CD4-positive, alpha-beta T cell (primary cell): ENCODE measurements at regions not wholly inside any gene's neighbourhood (a gene's known extent, or its start where the extent isn't known, plus 50 kb on each side); places are given as distances from the start of the nearest gene placed in this dataset.

Experiments
- ATAC-seq: fragments of 200-7000 bp; cut with Tn5 transposase; one replicate; pipeline ENCODE4 v1.10.0; 2022; ENCODE audit warnings: mild to moderate bottlenecking; ENCODE audit not compliant: poor library complexity
- CTCF ChIA-PET: fragments of 350-600 bp; sonication (Branson Sonifier 250); formaldehyde crosslinking; loops from one replicate; lab custom pipeline; 2021; ENCODE audit warnings: antibody characterized with exemption, inconsistent platforms; lab: Charles Lee
- POLR2A ChIA-PET: fragments of 350-600 bp; sonication (Branson Sonifier 250); formaldehyde crosslinking; loops from one replicate; lab custom pipeline; 2021; ENCODE audit warnings: antibody characterized with exemption, inconsistent platforms; lab: Charles Lee
- DNase-seq, 14 experiments: peaks; one replicate each; pipeline ENCODE4 v3.0.0-alpha.2; 2013 to 2020; ENCODE audit warnings: mixed read lengths in 2 of 14
- H3K27ac ChIP-seq, 2 donors: one replicate each; pipeline versions ENCODE4 v1.5.1 to v1.7.0; 2013; ENCODE audit warnings: low read length in 2 of 2, low read depth in 1 of 2, mild to moderate bottlenecking in 1 of 2
- H3K27me3 ChIP-seq, 2 experiments: 1 replicate in 1 of 2; 2 replicates in 1 of 2; pipeline versions ENCODE4 v1.6.1 to v1.7.0; 2013; ENCODE audit warnings: low read length in 2 of 2, control low read depth in 1 of 2, mild to moderate bottlenecking in 1 of 2, moderate library complexity in 1 of 2; ENCODE audit not compliant: insufficient read depth in 2 of 2, control insufficient read depth in 1 of 2
- H3K36me3 ChIP-seq: one replicate; pipeline ENCODE4 v1.6.1; 2013; ENCODE audit warnings: low read length, control low read depth; ENCODE audit not compliant: insufficient read depth
- H3K4me1 ChIP-seq: one replicate; pipeline ENCODE4 v1.6.1; 2013; ENCODE audit warnings: low read length, control low read depth; ENCODE audit not compliant: insufficient read depth
- H3K4me3 ChIP-seq: one replicate; pipeline ENCODE4 v1.5.1; 2013; ENCODE audit warnings: mild to moderate bottlenecking, low read length, moderate library complexity
- H3K9me3 ChIP-seq, 2 experiments: 1 replicate in 1 of 2; 2 replicates in 1 of 2; pipeline versions ENCODE4 v1.6.1 to v1.7.0; 2013; ENCODE audit warnings: low read length in 2 of 2, mild to moderate bottlenecking in 2 of 2, control low read depth in 1 of 2, moderate library complexity in 1 of 2; ENCODE audit not compliant: control insufficient read depth in 1 of 2, insufficient read depth in 1 of 2
- H3K27ac Mint-ChIP-seq: one replicate; pipeline ENCODE4 v1.8.0; 2020; ENCODE audit warnings: mixed read lengths
- H3K27me3 Mint-ChIP-seq: one replicate; pipeline ENCODE4 v1.8.0; 2021; ENCODE audit warnings: mixed read lengths
- H3K36me3 Mint-ChIP-seq: one replicate; pipeline ENCODE4 v1.8.0; 2021; ENCODE audit warnings: low read depth, mixed read lengths
- H3K4me1 Mint-ChIP-seq: one replicate; pipeline ENCODE4 v1.8.0; 2021; ENCODE audit warnings: low read depth, mixed read lengths
- H3K4me3 Mint-ChIP-seq: one replicate; pipeline ENCODE4 v1.8.0; 2020; ENCODE audit warnings: mild to moderate bottlenecking, mixed read lengths
- H3K9me3 Mint-ChIP-seq: one replicate; pipeline ENCODE4 v1.8.0; 2020; ENCODE audit warnings: mixed read lengths
- intact Hi-C, 2 experiments: fragments of 100-400 bp; cut with DNase I in 1 of 2; cut with micrococcal nuclease in 1 of 2; formaldehyde crosslinking; loops; one replicate each; pipeline versions ENCODE4 v1.15.1 to v1.9.0; 2023 to 2025; cut with DNase I, micrococcal nuclease
- TF ChIP-seq, protein P1 (sequence below): fragments of 200-600 bp; IDR thresholded peaks from one replicate; pipeline ENCODE4 v1.8.0; 2022; ENCODE audit warnings: antibody characterized with exemption, mild to moderate bottlenecking

DNA sequence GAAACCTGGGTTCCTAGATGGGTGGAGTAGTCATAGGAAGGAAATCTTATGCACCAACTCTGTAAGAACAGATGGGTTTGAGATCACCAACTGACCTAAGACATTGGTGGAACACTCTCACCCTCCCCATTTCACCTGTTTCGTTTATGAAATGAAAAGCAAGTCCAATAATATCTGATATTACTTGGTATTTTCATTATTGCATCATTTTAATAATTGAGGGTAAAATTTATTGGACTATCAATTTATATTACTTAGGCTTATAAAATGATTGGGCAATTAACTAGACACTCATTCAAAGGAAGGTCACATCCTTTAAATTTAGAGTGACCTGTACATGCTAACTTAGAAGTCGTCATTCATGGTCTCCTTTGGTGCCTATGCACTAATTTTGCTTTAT is 503.9 kb downstream of the TAFA4 start:
- H3K9me3 ChIP-seq, result no peaks in the 10 kb centered on the region
- ChIA-PET POLR2A (no interaction called here), CTCF (no interaction called here)
- no peaks in the 10 kb centered on the region for H3K4me1 ChIP-seq
- Mint-ChIP-seq H3K4me1 (no peaks in the 10 kb centered on the region), H3K9me3 (peaks cover 2% of the 10 kb centered on the region), H3K27ac (no peak overlapping the region), H3K4me3 (no peak overlapping the region), H3K27me3 (no peaks in the 10 kb centered on the region), H3K36me3 (no peaks in the 10 kb centered on the region)
- H3K27me3 ChIP-seq, result no peaks in the 10 kb centered on the region
- DNase-seq, result no peak
- H3K4me3 ChIP-seq, result no peak overlapping the region
- no peak overlapping the region for H3K27ac ChIP-seq
- no peak for ATAC-seq
- intact Hi-C loops, result no loop called here
- no peaks in the 10 kb centered on the region for H3K36me3 ChIP-seq
- TF ChIP-seq, protein P1, sequence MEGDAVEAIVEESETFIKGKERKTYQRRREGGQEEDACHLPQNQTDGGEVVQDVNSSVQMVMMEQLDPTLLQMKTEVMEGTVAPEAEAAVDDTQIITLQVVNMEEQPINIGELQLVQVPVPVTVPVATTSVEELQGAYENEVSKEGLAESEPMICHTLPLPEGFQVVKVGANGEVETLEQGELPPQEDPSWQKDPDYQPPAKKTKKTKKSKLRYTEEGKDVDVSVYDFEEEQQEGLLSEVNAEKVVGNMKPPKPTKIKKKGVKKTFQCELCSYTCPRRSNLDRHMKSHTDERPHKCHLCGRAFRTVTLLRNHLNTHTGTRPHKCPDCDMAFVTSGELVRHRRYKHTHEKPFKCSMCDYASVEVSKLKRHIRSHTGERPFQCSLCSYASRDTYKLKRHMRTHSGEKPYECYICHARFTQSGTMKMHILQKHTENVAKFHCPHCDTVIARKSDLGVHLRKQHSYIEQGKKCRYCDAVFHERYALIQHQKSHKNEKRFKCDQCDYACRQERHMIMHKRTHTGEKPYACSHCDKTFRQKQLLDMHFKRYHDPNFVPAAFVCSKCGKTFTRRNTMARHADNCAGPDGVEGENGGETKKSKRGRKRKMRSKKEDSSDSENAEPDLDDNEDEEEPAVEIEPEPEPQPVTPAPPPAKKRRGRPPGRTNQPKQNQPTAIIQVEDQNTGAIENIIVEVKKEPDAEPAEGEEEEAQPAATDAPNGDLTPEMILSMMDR, result no peak

DNA sequence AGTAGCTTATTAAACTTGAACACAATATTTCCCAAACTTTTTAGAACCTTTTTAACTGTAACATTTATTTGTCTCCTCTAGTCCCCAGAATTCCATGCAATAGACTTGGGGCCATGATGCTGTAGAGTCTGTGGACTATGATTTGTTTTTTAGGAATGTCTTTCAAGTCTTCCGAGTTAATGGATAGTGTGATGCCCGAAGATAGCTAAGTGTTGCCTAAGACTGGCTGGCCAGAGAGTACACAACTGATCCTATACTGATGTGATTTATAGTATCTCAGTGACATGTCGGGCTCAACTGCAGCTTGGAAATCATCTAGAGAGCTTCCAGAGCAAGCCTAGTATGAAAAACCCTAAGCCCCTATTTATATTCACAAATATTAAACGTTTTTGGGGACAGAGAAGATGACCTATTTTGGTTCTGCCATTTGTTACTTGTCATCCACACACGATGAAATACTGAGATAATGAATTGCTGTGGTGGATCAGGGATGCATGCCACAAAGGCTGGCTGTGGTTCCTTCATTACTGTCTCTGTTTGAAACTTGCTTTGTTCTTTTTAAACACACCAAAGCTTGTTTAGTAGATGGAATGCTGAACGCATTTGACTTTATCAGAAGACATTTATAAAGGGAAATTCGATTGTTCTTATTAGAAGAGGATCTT is 507.4 kb downstream of the TAFA4 start:
- Mint-ChIP-seq H3K27me3 (no peaks in the 10 kb centered on the region), H3K4me1 (no peaks in the 10 kb centered on the region), H3K27ac (no peak overlapping the region), H3K4me3 (no peak overlapping the region), H3K36me3 (no peaks in the 10 kb centered on the region), H3K9me3 (no peaks in the 10 kb centered on the region)
- Histone ChIP-seq H3K4me3 (no peak overlapping the region), H3K36me3 (no peaks in the 10 kb centered on the region), H3K4me1 (no peaks in the 10 kb centered on the region), H3K27ac (no peak overlapping the region), H3K9me3 (no peaks in the 10 kb centered on the region), H3K27me3 (no peaks in the 10 kb centered on the region)
- CTCF ChIA-PET, result no interaction called here
- POLR2A ChIA-PET, result no interaction called here
- TF ChIP-seq, protein P1, result no peak
- intact Hi-C loops, result no loop called here
- no peak for ATAC-seq
- no peak for DNase-seq

DNA sequence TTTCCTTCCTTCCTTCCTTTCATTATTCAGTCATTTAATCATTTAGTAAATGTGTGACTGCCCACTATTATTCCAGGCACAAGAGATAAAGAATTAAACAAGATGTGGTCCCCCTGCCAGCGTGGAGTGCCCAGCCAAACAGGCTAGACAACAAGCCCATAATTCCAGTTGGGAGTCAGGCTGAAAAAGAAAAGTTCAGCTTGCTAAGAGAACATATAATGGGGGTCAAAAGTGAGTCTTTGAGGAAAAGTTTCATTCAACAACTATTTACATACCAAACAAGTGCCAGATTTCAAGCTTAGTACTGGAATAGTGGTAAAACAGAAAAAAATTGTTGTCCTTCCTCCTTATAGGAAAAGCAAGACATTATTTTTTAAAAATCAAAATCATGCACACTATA is 523.7 kb downstream of the TAFA4 start:
- no peaks in the 10 kb centered on the region for H3K4me1 Mint-ChIP-seq
- CTCF ChIA-PET, result interaction anchor here (1.2 kb wide), 1 partner anchor 10 kb away, joined by 3 read pairs; no protein-coding TSS in a partner anchor
- H3K27me3 ChIP-seq, result no peaks in the 10 kb centered on the region
- DNase-seq (no peak), ATAC-seq (no peak)
- H3K4me3 Mint-ChIP-seq, result no peak overlapping the region
- H3K27ac ChIP-seq, result no peak overlapping the region
- no peaks in the 10 kb centered on the region for H3K9me3 ChIP-seq
- no peaks in the 10 kb centered on the region for H3K36me3 ChIP-seq
- intact Hi-C loops, result no loop called here
- TF ChIP-seq, protein P1, result no peak
- H3K27me3 Mint-ChIP-seq, result no peaks in the 10 kb centered on the region
- H3K36me3 Mint-ChIP-seq, result no peaks in the 10 kb centered on the region
- H3K4me3 ChIP-seq, result no peak overlapping the region
- H3K27ac Mint-ChIP-seq, result no peak overlapping the region
- POLR2A ChIA-PET, result no interaction called here
- H3K9me3 Mint-ChIP-seq, result peaks cover 5% of the 10 kb centered on the region
- H3K4me1 ChIP-seq, result no peaks in the 10 kb centered on the region
